Glomerular endothelial cell (primary cell): ENCODE measurements at regions not wholly inside any gene's neighbourhood (a gene's known extent, or its start where the extent isn't known, plus 50 kb on each side); places are given as distances from the start of the nearest gene placed in this dataset.
"Not testable (repeated sequence)": the region's sequence is repeated elsewhere in the genome, so short reads cannot be mapped to it uniquely, and the experiment has no call there.

Experiments used
- DNase-seq: peaks from one replicate; pipeline ENCODE4 v3.0.0-alpha.2; 2011; ENCODE audit warnings: low read depth, low spot score; ENCODE audit errors: extremely low read depth

- no peak for DNase-seq
These were observed 173.8 kb upstream of the CNOT2 start for GRCh38 chr12:70069221-70070105.

- no peak for DNase-seq
These were observed 172.7 kb upstream of the CNOT2 start for GRCh38 chr12:70070494-70071007.

GRCh38 chr12:70074510-70074909 lies 168.7 kb upstream of the CNOT2 start:
- no peak for DNase-seq

- no peak for DNase-seq
These were observed 165.8 kb upstream of the CNOT2 start for GRCh38 chr12:70077441-70077840.

GRCh38 chr12:70078161-70078560 lies 165.1 kb upstream of the CNOT2 start:
- no peak for DNase-seq

- DNase-seq = no peak
These were observed 162.7 kb upstream of the CNOT2 start for GRCh38 chr12:70080566-70080965.

- DNase-seq = no peak
These were observed 160.1 kb upstream of the CNOT2 start for GRCh38 chr12:70082997-70083676.

- no peak for DNase-seq
These were observed 159.6 kb upstream of the CNOT2 start for GRCh38 chr12:70083677-70084020.

- not testable (repeated sequence) for DNase-seq
These were observed 156.9 kb upstream of the CNOT2 start for GRCh38 chr12:70086372-70086771.

GRCh38 chr12:70091021-70091521 lies 152.2 kb upstream of the CNOT2 start:
- no peak for DNase-seq

GRCh38 chr12:70094467-70094866 lies 148.8 kb upstream of the CNOT2 start:
- no peak for DNase-seq

GRCh38 chr12:70096759-70097410 lies 146.3 kb upstream of the CNOT2 start:
- DNase-seq = no peak

GRCh38 chr12:70101064-70101463 lies 142.2 kb upstream of the CNOT2 start:
- DNase-seq = no peak

- no peak for DNase-seq
These were observed 136.9 kb upstream of the CNOT2 start for GRCh38 chr12:70106347-70106746.

GRCh38 chr12:70110085-70110484 lies 133.1 kb upstream of the CNOT2 start:
- no peak for DNase-seq

GRCh38 chr12:70117670-70118069 lies 125.6 kb upstream of the CNOT2 start:
- no peak for DNase-seq

GRCh38 chr12:70120970-70121369 lies 122.3 kb upstream of the CNOT2 start:
- DNase-seq = no peak

- DNase-seq = no peak
These were observed 121.7 kb upstream of the CNOT2 start for GRCh38 chr12:70121562-70121961.

GRCh38 chr12:70122804-70123203 lies 120.4 kb upstream of the CNOT2 start:
- DNase-seq = no peak

GRCh38 chr12:70149013-70149412 lies 94.2 kb upstream of the CNOT2 start:
- no peak for DNase-seq

- no peak for DNase-seq
These were observed 93.6 kb upstream of the CNOT2 start for GRCh38 chr12:70149665-70150064.
